Transverse colon (tissue), 4 donors: ENCODE measurements at regions not wholly inside any gene's neighbourhood (a gene's known extent, or its start where the extent isn't known, plus 50 kb on each side); places are given as distances from the start of the nearest gene placed in this dataset.

ENCODE experiments used
- DNase-seq: peaks from one replicate; pipeline ENCODE4 v3.0.0-alpha.2; 2019
- H3K27ac ChIP-seq, 4 donors: fragments of 200-600 bp; sonication (generic); 2 replicates each; pipeline ENCODE4 v1.5.1; 2016 to 2018; ENCODE audit warnings: inconsistent platforms in 4 of 4
- H3K27me3 ChIP-seq: fragments of 200-600 bp; sonication (generic); 2 replicates; pipeline ENCODE4 v1.5.1; 2017; ENCODE audit warnings: inconsistent platforms
- H3K36me3 ChIP-seq, 4 donors: fragments of 200-600 bp; sonication (generic); 2 replicates each; pipeline ENCODE4 v1.5.1; 2017 to 2019; ENCODE audit warnings: inconsistent platforms in 4 of 4
- H3K4me1 ChIP-seq, 4 donors: fragments of 200-600 bp; sonication (generic); 2 replicates each; pipeline ENCODE4 v1.5.1; 2017 to 2020; ENCODE audit warnings: inconsistent platforms in 4 of 4
- H3K4me3 ChIP-seq, 4 donors: fragments of 200-600 bp; sonication (generic); 1 replicate in 1 of 4; 2 replicates in 3 of 4; pipeline versions ENCODE4 v1.5.1 to v1.6.1; 2017 to 2019; ENCODE audit warnings: inconsistent platforms in 4 of 4
- H3K9me3 ChIP-seq, 2 donors: fragments of 200-600 bp; sonication (generic); 2 replicates each; pipeline ENCODE4 v1.5.1; 2017 to 2019; ENCODE audit warnings: inconsistent platforms in 2 of 2
- EP300 ChIP-seq: sonication (generic); formaldehyde crosslinking; IDR thresholded peaks from one replicate; pipeline ENCODE4 v1.6.1; 2017; ENCODE audit warnings: antibody characterized with exemption, low read depth
- POLR2A ChIP-seq: fragments of 450-650 bp; IDR thresholded peaks from one replicate; pipeline ENCODE4 v1.6.1; 2016; ENCODE audit warnings: antibody characterized with exemption, mild to moderate bottlenecking, moderate library complexity
- POLR2AphosphoS5 ChIP-seq, 3 donors: sonication (generic); formaldehyde crosslinking; IDR thresholded peaks; one replicate each; pipeline ENCODE4 v1.6.1; 2016; ENCODE audit warnings: antibody characterized with exemption in 3 of 3
- WGBS, 2 donors: methylation state at CpG; one replicate each; pipeline ENCODE4 v1.1.5; 2018; ENCODE audit warnings: low coverage in 1 of 2; 5-methylcytosine and 5-hydroxymethylcytosine counted together
- in situ Hi-C, 4 donors: fragments of 200-750 bp; cut with MboI; loops; one replicate each; pipeline versions ENCODE4 v1.15.0 to v1.15.1; 2017; ENCODE audit warnings: low sequenced_read_pairs in 3 of 4, low pct_ligation_motif_present in 1 of 4, low pct_unique_long_range_greater_than_20kb in 1 of 4
- intact Hi-C: fragments of 100-400 bp; cut with DNase I; formaldehyde crosslinking; loops from one replicate; pipeline ENCODE4 v1.15.1; 2023; ENCODE audit warnings: low total_unique reads
- small RNA-seq, 4 donors: library from RNA; depleted of rRNA; stranded (forward); fragments of <200 nt; gene quantifications; one replicate each; pipeline ENCODE3, GENCODE V24; 2016
- TF ChIP-seq, protein P1 (sequence below), 5 experiments: fragments of 200-600 bp in 3 of 5; fragments of 450-650 bp in 2 of 5; sonication (generic) in 3 of 5; IDR thresholded peaks; 1 replicate in 2 of 5; 2 replicates in 3 of 5; pipeline ENCODE4 v1.5.1; 2016 to 2017; ENCODE audit warnings: antibody characterized with exemption in 5 of 5, inconsistent platforms in 3 of 5, mild to moderate bottlenecking in 2 of 5, moderate library complexity in 1 of 5

- 70 to 81% methylated on average over 3 to 5 of the region's 5 CpGs for WGBS, 2 donors
- Histone ChIP-seq H3K36me3 (no peaks in the 10 kb centered on the region), H3K27ac (no peak overlapping the region), H3K4me1 (no peaks in the 10 kb centered on the region), H3K27me3 (no peaks in the 10 kb centered on the region), H3K4me3 (no peak overlapping the region), H3K9me3 (no peaks in the 10 kb centered on the region)
- no peak for DNase-seq
- intact Hi-C loops (no loop called here), in situ Hi-C loops (no loop called here)
- TF ChIP-seq EP300 (no peak), POLR2A (no peak), POLR2AphosphoS5 (IDR thresholded peaks at IDR 0.05) (no peak)
- TF ChIP-seq, protein P1, sequence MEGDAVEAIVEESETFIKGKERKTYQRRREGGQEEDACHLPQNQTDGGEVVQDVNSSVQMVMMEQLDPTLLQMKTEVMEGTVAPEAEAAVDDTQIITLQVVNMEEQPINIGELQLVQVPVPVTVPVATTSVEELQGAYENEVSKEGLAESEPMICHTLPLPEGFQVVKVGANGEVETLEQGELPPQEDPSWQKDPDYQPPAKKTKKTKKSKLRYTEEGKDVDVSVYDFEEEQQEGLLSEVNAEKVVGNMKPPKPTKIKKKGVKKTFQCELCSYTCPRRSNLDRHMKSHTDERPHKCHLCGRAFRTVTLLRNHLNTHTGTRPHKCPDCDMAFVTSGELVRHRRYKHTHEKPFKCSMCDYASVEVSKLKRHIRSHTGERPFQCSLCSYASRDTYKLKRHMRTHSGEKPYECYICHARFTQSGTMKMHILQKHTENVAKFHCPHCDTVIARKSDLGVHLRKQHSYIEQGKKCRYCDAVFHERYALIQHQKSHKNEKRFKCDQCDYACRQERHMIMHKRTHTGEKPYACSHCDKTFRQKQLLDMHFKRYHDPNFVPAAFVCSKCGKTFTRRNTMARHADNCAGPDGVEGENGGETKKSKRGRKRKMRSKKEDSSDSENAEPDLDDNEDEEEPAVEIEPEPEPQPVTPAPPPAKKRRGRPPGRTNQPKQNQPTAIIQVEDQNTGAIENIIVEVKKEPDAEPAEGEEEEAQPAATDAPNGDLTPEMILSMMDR (IDR thresholded peaks at IDR 0.05): no peak
These were observed 51.5 kb upstream of the PHLPP1 start for GRCh38 chr18:62663731-62664336.

- no peaks in the 10 kb centered on the region for H3K9me3 ChIP-seq
- DNase-seq: no peak
- intact Hi-C loops: no loop called here
- no peaks in the 10 kb centered on the region for H3K36me3 ChIP-seq
- no peak overlapping the region for H3K27ac ChIP-seq
- H3K27me3 ChIP-seq: no peaks in the 10 kb centered on the region
- no peak overlapping the region for H3K4me3 ChIP-seq
- TF ChIP-seq POLR2A: no peak
- TF ChIP-seq POLR2AphosphoS5 (IDR thresholded peaks at IDR 0.05): no peak
- no peak for TF ChIP-seq EP300
- WGBS, 2 donors: 91% methylated on average over 6 of the region's 6 CpGs; no CpG with 5 or more reads in 1 of the 2 donors
- H3K4me1 ChIP-seq: no peaks in the 10 kb centered on the region
- in situ Hi-C loops: no loop called here
These were observed 50.9 kb upstream of the PHLPP1 start for GRCh38 chr18:62664414-62664813.

- no peaks in the 10 kb centered on the region for H3K4me1 ChIP-seq
- TF ChIP-seq EP300: no peak
- TF ChIP-seq POLR2A: no peak
- TF ChIP-seq, protein P1 (IDR thresholded peaks at IDR 0.05): no peak
- H3K36me3 ChIP-seq: no peaks in the 10 kb centered on the region
- no peak for DNase-seq
- 89% methylated on average over 4 of the region's 4 CpGs; no CpG with 5 or more reads in 1 of the 2 donors for WGBS, 2 donors
- no peaks in the 10 kb centered on the region for H3K27me3 ChIP-seq
- in situ Hi-C loops: no loop called here
- H3K4me3 ChIP-seq: no peak overlapping the region
- H3K27ac ChIP-seq: no peak overlapping the region
- H3K9me3 ChIP-seq: no peaks in the 10 kb centered on the region
- intact Hi-C loops: no loop called here
These were observed 50.2 kb upstream of the PHLPP1 start for GRCh38 chr18:62665188-62665587.

Small RNAs in the stretch of these regions (small RNA-seq; reads per million reads assigned to genes)
- gene RN7SL705P: 0 to 0.18 (median 0.06) reads per million in 4 donors
